B cell (primary cell): ENCODE measurements at regions not wholly inside any gene's neighbourhood (a gene's known extent, or its start where the extent isn't known, plus 50 kb on each side); places are given as distances from the start of the nearest gene placed in this dataset.
"Not testable (repeated sequence)": the region's sequence is repeated elsewhere in the genome, so short reads cannot be mapped to it uniquely, and the experiment has no call there.

Source experiments
- CTCF ChIP-seq: fragments of 200-600 bp; IDR thresholded peaks from one replicate; pipeline ENCODE4 v1.8.0; 2022; ENCODE audit warnings: antibody characterized with exemption, mild to moderate bottlenecking
- EZH2 ChIP-seq: IDR thresholded peaks from 2 replicates; pipeline ENCODE4 v1.6.1; 2012; ENCODE audit warnings: borderline replicate concordance, low read depth, mild to moderate bottlenecking, moderate library complexity, low read length; ENCODE audit not compliant: insufficient read depth, poor library complexity, severe bottlenecking

GRCh38 chrX:65854437-65854836, 185.4 kb downstream of the VSIG4 start:
- not testable (repeated sequence) for TF ChIP-seq CTCF, EZH2
